ENCODE measurements at regions not wholly inside any gene's neighbourhood (a gene's known extent, or its start where the extent isn't known, plus 50 kb on each side); places are given as distances from the start of the nearest gene placed in this dataset.

- H2AFZ ChIP-seq (ENCODE audit: low read depth, low read length) = no peak overlapping the region
- ATAC-seq (no peak), DNase-seq (ENCODE audit: extremely low read depth in 1 of 4, low spot score in 3 of 4) (no peak), FAIRE-seq (no peak)
- in situ Hi-C loops (cut with MboI) (no loop called here), intact Hi-C loops (cut with micrococcal nuclease) (no loop called here)
- no peaks in the 10 kb centered on the region for H4K20me1 ChIP-seq (replicated peaks; ENCODE audit: control insufficient read depth, insufficient read depth, low read length)
- no peak overlapping the region for H3K4me3 ChIP-seq
- H3K79me2 ChIP-seq (ENCODE audit: control insufficient read depth, insufficient read depth, low read length) = no peaks in the 10 kb centered on the region
- TF ChIP-seq, protein P1, sequence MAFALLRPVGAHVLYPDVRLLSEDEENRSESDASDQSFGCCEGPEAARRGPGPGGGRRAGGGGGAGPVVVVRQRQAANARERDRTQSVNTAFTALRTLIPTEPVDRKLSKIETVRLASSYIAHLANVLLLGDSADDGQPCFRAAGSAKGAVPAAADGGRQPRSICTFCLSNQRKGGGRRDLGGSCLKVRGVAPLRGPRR (CRISPR knock-in tag; IDR thresholded peaks at IDR 0.05) = no peak
- TF ChIP-seq ZNF239 (CRISPR knock-in tag; IDR thresholded peaks at IDR 0.05) (no peak), MBD1 (CRISPR knock-in tag; IDR thresholded peaks at IDR 0.05) (no peak), ZNF431 (CRISPR knock-in tag; IDR thresholded peaks at IDR 0.05) (no peak), NR4A1 (CRISPR knock-in tag; IDR thresholded peaks at IDR 0.05) (no peak), NR4A1 (tag; IDR thresholded peaks at IDR 0.05) (no peak), REST (IDR thresholded peaks at IDR 0.05; ENCODE audit: borderline replicate concordance) (no peak), REST (CRISPR knock-in tag; IDR thresholded peaks at IDR 0.05; ENCODE audit: low read depth) (no peak)
- TF ChIP-seq, protein P2, sequence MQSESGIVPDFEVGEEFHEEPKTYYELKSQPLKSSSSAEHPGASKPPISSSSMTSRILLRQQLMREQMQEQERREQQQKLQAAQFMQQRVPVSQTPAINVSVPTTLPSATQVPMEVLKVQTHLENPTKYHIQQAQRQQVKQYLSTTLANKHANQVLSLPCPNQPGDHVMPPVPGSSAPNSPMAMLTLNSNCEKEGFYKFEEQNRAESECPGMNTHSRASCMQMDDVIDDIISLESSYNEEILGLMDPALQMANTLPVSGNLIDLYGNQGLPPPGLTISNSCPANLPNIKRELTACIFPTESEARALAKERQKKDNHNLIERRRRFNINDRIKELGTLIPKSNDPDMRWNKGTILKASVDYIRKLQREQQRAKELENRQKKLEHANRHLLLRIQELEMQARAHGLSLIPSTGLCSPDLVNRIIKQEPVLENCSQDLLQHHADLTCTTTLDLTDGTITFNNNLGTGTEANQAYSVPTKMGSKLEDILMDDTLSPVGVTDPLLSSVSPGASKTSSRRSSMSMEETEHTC (IDR thresholded peaks at IDR 0.05) = no peak
- no peaks in the 10 kb centered on the region for H3K27me3 ChIP-seq (ENCODE audit: control insufficient read depth in 2 of 2, insufficient read depth in 2 of 2, low read length in 2 of 2)
- H3K9me1 ChIP-seq (ENCODE audit: control insufficient read depth, insufficient read depth, low read length) = no peaks in the 10 kb centered on the region
- ChIA-PET CTCF (ENCODE audit: low intra/inter-chr PET ratio) (no interaction called here), POLR2A (no interaction called here)
- WGBS (ENCODE audit: insufficient coverage, low coverage, missing lambda C conversion rate) = 3% methylated on average over 3 of the region's 3 CpGs
- H3K4me2 ChIP-seq (ENCODE audit: insufficient read depth, low read length) = no peak overlapping the region
- no peak overlapping the region for H3K27ac ChIP-seq (ENCODE audit: extremely low read depth, low read depth, low read length)
- no peaks in the 10 kb centered on the region for H3K36me3 ChIP-seq (ENCODE audit: control insufficient read depth, insufficient read depth, low read length)
- H3K9me3 ChIP-seq (replicated peaks; ENCODE audit: control insufficient read depth, insufficient read depth, low read depth, low read length) = no peaks in the 10 kb centered on the region
- H3K4me1 ChIP-seq (replicated peaks in 1 of 2; ENCODE audit: control insufficient read depth in 2 of 2, insufficient read depth in 2 of 2, low read length in 2 of 2) = no peaks in the 10 kb centered on the region
- no peak overlapping the region for H3K9ac ChIP-seq (ENCODE audit: insufficient read depth in 1 of 2, low read depth in 2 of 2, low read length in 2 of 2)
- no TSS peak for BruUV-seq (replicated peaks)
Observed at GRCh38 chr5:101539315-101539714, 636.2 kb upstream of the ST8SIA4 start.

Measured in K562 (cell line).